ENCODE measurements at regions not wholly inside any gene's neighbourhood (a gene's known extent, or its start where the extent isn't known, plus 50 kb on each side); places are given as distances from the start of the nearest gene placed in this dataset.

- DNase-seq (ENCODE audit: low read depth) = no peak
These were observed 342.5 kb upstream of the TGFBR2 start for GRCh38 chr3:30263925-30264313.

GRCh38 chr3:30266524-30266923 is 339.9 kb upstream of the TGFBR2 start:
- no peak for DNase-seq (ENCODE audit: low read depth)

- DNase-seq (ENCODE audit: low read depth) = no peak
These were observed 338.1 kb upstream of the TGFBR2 start for GRCh38 chr3:30268288-30268687.

GRCh38 chr3:30269751-30270445 is 336.5 kb upstream of the TGFBR2 start:
- DNase-seq (ENCODE audit: low read depth) = no peak

- DNase-seq (ENCODE audit: low read depth) = no peak
These were observed 334.6 kb upstream of the TGFBR2 start for GRCh38 chr3:30271781-30272180.

GRCh38 chr3:30273304-30274072 is 332.9 kb upstream of the TGFBR2 start:
- no peak for DNase-seq (ENCODE audit: low read depth)

- no peak for DNase-seq (ENCODE audit: low read depth)
These were observed 328.9 kb upstream of the TGFBR2 start for GRCh38 chr3:30277494-30277893.

GRCh38 chr3:30281526-30281925 is 324.9 kb upstream of the TGFBR2 start:
- no peak for DNase-seq (ENCODE audit: low read depth)

- no peak for DNase-seq (ENCODE audit: low read depth)
These were observed 324.2 kb upstream of the TGFBR2 start for GRCh38 chr3:30282154-30282696.

- no peak for DNase-seq (ENCODE audit: low read depth)
These were observed 321.0 kb upstream of the TGFBR2 start for GRCh38 chr3:30285188-30286006.

- no peak for DNase-seq (ENCODE audit: low read depth)
These were observed 320.3 kb upstream of the TGFBR2 start for GRCh38 chr3:30286007-30286669.

GRCh38 chr3:30286811-30287210 is 319.6 kb upstream of the TGFBR2 start:
- no peak for DNase-seq (ENCODE audit: low read depth)

- no peak for DNase-seq (ENCODE audit: low read depth)
These were observed 317.6 kb upstream of the TGFBR2 start for GRCh38 chr3:30288830-30289229.

GRCh38 chr3:30289324-30289723 is 317.1 kb upstream of the TGFBR2 start:
- no peak for DNase-seq (ENCODE audit: low read depth)

GRCh38 chr3:30289766-30290165 is 316.6 kb upstream of the TGFBR2 start:
- DNase-seq (ENCODE audit: low read depth) = no peak

- no peak for DNase-seq (ENCODE audit: low read depth)
These were observed 315.9 kb upstream of the TGFBR2 start for GRCh38 chr3:30290479-30290878.

GRCh38 chr3:30292192-30292893 is 314.1 kb upstream of the TGFBR2 start:
- no peak for DNase-seq (ENCODE audit: low read depth)

GRCh38 chr3:30293621-30294240 is 312.7 kb upstream of the TGFBR2 start:
- no peak for DNase-seq (ENCODE audit: low read depth)

- no peak for DNase-seq (ENCODE audit: low read depth)
These were observed 312.1 kb upstream of the TGFBR2 start for GRCh38 chr3:30294241-30294667.

- DNase-seq (ENCODE audit: low read depth) = no peak
These were observed 309.3 kb upstream of the TGFBR2 start for GRCh38 chr3:30297112-30297511.

Measured in stimulated activated CD8-positive, alpha-beta memory T cell treated with anti-CD3 and anti-CD28 coated beads, Interleukin-15, amount 100 ng/mL, for 24 hours (primary cell).